Stimulated activated memory B cell treated with anti-CD40 and anti-IgM and Interleukin-4, amounts not matched to agents 10 μg/mL and 1 μg/mL and 100 μg/mL, for 72 hours (primary cell): ENCODE measurements at regions not wholly inside any gene's neighbourhood (a gene's known extent, or its start where the extent isn't known, plus 50 kb on each side); places are given as distances from the start of the nearest gene placed in this dataset.

Experiments
- ATAC-seq: fragments of 150-1000 bp; cut with Tn5 transposase; 2 replicates; pipeline ENCODE4 v1.10.0; 2021
- H3K27ac Mint-ChIP-seq: one replicate; pipeline ENCODE4 v1.8.0; 2022; ENCODE audit warnings: mild to moderate bottlenecking, mixed read lengths
- H3K27me3 Mint-ChIP-seq: one replicate; pipeline ENCODE4 v1.8.0; 2022; ENCODE audit warnings: mixed read lengths
- H3K36me3 Mint-ChIP-seq: one replicate; pipeline ENCODE4 v1.8.0; 2022; ENCODE audit warnings: mixed read lengths
- H3K4me1 Mint-ChIP-seq: one replicate; pipeline ENCODE4 v1.8.0; 2022; ENCODE audit warnings: mixed read lengths
- H3K4me3 Mint-ChIP-seq: one replicate; pipeline ENCODE4 v1.8.0; 2022; ENCODE audit warnings: mild to moderate bottlenecking, moderate library complexity, mixed read lengths
- H3K9me3 Mint-ChIP-seq: one replicate; pipeline ENCODE4 v1.8.0; 2022; ENCODE audit warnings: mixed read lengths

DNA sequence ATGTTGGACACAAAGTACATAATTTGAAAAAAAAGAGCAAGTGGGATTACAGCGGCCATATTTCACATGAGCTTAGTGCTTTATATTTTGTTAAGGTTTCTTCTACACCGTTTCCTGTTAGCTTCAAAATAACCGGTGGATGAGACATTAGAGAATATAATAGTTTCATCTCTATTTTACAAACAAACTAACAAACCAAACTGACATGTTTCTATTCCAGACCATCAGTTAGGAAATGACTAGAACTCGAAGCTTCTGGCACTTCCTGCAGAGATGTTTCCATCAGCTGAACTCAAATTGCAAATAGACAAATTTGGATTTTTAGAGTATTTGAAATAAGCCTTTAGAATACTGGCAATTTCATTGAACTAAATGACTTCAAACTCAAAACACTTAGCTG, 86.5 kb downstream of the MTRR start:
- Mint-ChIP-seq H3K4me1 (peaks cover 12% of the 10 kb centered on the region), H3K36me3 (no peaks in the 10 kb centered on the region), H3K4me3 (no peak overlapping the region), H3K27ac (no peak overlapping the region), H3K9me3 (peaks cover 5% of the 10 kb centered on the region), H3K27me3 (no peaks in the 10 kb centered on the region)
- ATAC-seq = no peak

DNA sequence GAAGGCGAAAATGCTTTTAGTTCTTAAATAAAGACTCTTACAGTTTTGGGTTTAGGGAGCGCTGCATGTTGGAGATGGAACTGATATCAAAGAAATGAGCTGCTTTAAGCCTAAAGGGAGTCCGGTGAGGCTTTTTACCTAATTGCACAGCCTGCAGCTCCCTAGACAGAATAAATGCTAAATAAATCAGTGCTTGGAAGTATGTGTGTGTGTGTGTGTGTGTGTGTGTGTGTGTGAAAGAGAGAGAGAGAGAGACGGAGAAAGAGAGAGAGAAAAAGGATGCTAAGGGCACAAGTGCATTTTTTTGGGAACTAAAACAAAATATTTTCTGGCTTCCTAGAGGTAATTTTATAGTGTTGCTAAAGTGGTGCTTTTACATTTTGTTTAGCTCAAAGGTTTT, 88.4 kb downstream of the MTRR start:
- Mint-ChIP-seq H3K4me1 (peaks cover 15% of the 10 kb centered on the region), H3K4me3 (no peak overlapping the region), H3K9me3 (peaks cover 6% of the 10 kb centered on the region), H3K27ac (no peak overlapping the region), H3K36me3 (no peaks in the 10 kb centered on the region), H3K27me3 (no peaks in the 10 kb centered on the region)
- ATAC-seq = no peak

DNA sequence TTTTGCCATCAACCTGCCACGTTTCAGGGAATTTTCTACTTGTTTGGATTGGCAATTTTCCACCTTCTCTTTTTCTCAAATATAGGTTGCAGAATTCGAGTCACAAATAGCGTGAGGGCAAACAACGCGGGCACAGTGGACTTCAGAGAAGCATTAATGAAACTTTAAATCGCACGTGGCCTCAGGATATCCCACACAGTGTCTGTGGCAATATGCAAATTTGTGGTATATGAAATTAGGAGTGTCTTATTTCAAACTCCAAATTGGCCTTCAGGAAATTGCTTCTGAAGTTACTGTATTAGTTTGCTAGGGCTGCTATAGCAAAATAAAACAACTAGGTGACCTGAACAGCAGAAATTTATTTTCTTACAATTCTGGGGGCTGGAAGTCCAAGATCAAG, 91.2 kb downstream of the MTRR start:
- no peak for ATAC-seq
- Mint-ChIP-seq H3K4me1 (peaks cover 15% of the 10 kb centered on the region), H3K27me3 (no peaks in the 10 kb centered on the region), H3K36me3 (no peaks in the 10 kb centered on the region), H3K27ac (no peak overlapping the region), H3K9me3 (peaks cover 6% of the 10 kb centered on the region), H3K4me3 (no peak overlapping the region)

DNA sequence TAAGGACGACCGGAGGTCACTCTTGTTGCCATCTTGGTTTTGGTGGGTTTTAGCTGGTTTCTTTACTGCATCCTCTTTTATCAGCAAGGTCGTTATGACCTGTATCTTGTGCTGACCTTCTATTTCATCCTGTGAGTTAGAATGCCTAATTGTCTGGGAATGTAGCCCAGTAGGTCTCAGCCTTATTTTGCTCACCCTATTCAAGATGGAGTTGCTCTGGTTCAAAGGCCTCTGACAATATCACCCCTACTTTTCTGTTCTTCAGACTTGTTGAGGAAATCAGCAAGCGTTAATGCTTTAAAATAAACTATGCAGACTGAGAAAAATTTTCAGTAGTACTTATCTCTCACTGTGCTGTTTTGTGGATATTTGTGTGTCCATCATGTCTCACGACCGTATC, 92.6 kb downstream of the MTRR start:
- H3K27me3 Mint-ChIP-seq = peaks cover 1% of the 10 kb centered on the region

DNA sequence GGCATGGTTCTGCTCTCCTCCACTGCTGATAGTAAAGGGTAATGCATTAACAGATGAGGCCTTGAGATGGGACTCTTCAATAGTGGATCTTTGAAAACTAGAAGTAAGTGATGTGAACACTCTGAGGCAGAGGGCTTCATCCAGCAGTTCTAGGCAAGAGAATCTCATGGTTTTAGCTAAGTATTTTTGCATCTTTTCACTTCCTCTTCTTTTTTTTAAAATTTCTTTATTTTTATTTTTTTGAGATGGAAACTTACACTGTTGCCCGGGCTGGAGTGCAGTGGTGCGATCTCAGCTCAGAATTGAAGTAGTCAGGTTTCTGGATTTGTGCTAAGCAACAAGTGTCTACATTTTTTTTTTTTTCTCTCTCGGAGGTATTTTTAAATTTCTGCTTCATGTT, 101.9 kb downstream of the MTRR start:
- peaks cover 21% of the 10 kb centered on the region for H3K4me1 Mint-ChIP-seq
- peaks cover 5% of the 10 kb centered on the region for H3K36me3 Mint-ChIP-seq
- peaks cover 11% of the 10 kb centered on the region for H3K27me3 Mint-ChIP-seq
- H3K9me3 Mint-ChIP-seq = peaks cover 12% of the 10 kb centered on the region
- H3K27ac Mint-ChIP-seq = peak overlapping the region; percentile 7
- ATAC-seq = peak; percentile 86
- no peak overlapping the region for H3K4me3 Mint-ChIP-seq

More for the DNA sequence above, 92.6 kb downstream of the MTRR start:
- H3K4me3 Mint-ChIP-seq = no peak overlapping the region
- H3K9me3 Mint-ChIP-seq = peaks cover 6% of the 10 kb centered on the region
- H3K4me1 Mint-ChIP-seq = peaks cover 15% of the 10 kb centered on the region
- ATAC-seq = no peak
- no peak overlapping the region for H3K27ac Mint-ChIP-seq
- peaks cover under 1% of the 10 kb centered on the region for H3K36me3 Mint-ChIP-seq

DNA sequence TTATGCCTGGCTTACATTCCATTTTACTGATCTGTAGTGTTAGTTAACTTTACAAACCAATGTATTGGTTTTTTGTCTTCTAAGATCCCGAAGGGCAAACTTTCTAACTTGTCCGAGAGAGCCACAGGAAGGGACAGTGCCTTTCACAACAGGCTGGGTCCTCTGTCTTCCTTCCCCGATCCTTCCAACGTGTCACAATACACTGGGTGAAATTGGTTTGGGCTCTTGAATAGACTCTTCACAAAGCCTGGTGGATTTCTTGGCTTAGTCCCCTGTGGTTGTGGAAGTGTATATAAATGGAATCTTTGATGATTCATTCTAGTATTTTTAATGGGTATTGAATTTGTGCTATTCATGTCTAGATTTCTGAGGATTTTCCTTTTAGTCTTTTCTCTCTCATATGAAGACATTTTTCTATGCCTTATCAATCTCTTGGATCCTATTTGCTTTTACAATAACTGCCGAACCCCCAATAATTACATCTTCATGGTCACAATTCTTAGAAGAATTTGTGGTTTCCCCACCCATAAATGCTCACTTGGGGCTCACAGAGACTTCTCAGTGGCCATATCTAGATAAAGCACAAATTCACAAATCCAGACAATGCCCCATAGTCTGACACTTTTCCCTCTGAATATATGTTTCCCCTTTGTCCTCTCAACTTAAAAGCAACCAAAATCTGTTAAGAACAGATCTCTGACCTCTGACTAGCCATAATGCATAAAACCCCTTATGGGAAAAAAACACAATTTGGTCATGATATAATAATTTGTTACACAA, 107.7 kb downstream of the MTRR start:
- Mint-ChIP-seq H3K27me3 (no peaks in the 10 kb centered on the region), H3K9me3 (peaks cover 4% of the 10 kb centered on the region), H3K36me3 (no peaks in the 10 kb centered on the region)

DNA sequence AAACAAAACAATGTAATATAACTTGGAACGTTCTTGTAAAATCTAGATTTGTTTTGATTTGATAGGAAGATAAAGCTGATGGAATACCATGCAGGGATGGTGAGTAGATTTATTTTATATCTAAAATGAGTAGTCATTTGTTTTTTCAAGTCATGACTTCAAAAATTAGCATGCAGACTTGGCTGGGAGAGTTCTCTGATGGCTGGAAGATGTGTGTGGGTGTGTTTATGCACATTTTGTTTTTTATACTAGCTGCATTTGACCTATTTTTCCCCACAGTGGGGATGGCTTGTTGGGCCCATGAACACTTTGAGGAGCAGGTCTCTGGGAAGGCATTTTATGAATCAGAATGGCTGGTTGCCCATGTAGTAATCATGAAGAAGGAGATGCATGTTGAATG, 109.2 kb downstream of the MTRR start:
- Mint-ChIP-seq H3K36me3 (no peaks in the 10 kb centered on the region), H3K4me3 (no peak overlapping the region), H3K27ac (no peak overlapping the region), H3K4me1 (no peaks in the 10 kb centered on the region), H3K27me3 (no peaks in the 10 kb centered on the region), H3K9me3 (no peaks in the 10 kb centered on the region)
- ATAC-seq = no peak

More for the DNA sequence above, 107.7 kb downstream of the MTRR start:
- Mint-ChIP-seq H3K4me3 (no peak overlapping the region), H3K27ac (no peak overlapping the region), H3K4me1 (peaks cover 2% of the 10 kb centered on the region)
- no peak for ATAC-seq

DNA sequence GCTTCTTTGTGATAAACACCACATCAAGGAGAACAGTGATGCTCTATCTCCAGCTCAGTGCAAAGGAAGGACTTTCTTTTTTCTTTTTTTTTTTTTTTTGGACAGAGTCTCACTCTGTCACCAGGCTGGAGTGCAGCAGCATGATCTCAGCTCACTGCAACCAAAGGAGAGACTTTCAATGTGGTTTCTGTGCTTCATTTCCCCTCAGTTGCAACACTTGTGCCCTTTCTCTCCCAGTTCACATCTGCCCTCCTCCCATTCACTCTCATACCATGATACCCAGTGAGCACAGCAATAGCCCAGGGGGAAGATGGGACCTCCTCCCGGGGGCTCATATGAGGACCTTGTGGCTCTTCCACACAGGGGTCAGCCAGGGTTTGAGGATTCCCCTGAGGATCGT, 110.0 kb downstream of the MTRR start:
- no peaks in the 10 kb centered on the region for H3K4me1 Mint-ChIP-seq
- H3K27me3 Mint-ChIP-seq = no peaks in the 10 kb centered on the region
- no peak overlapping the region for H3K27ac Mint-ChIP-seq
- H3K4me3 Mint-ChIP-seq = no peak overlapping the region
- H3K9me3 Mint-ChIP-seq = no peaks in the 10 kb centered on the region
- no peaks in the 10 kb centered on the region for H3K36me3 Mint-ChIP-seq
- no peak for ATAC-seq

DNA sequence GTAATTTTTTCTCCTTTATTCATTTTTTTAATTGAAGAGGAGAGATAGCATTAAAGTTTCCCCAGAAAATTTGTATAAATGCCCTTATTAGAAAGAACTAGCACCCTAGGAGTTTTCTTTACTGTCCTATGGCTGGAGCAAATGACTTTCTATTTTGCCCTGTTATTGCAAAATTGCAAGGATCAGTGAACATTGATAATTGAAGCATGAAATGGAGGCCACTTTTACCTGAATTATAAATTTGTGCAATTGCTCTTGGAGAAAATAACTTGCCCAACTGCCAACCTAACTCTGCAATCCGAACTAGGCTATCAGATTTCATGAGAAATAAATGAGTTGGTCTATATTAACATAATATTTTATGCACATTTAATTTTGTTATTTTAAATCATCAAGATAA, 111.9 kb downstream of the MTRR start:
- Mint-ChIP-seq H3K4me3 (no peak overlapping the region), H3K9me3 (no peaks in the 10 kb centered on the region), H3K4me1 (no peaks in the 10 kb centered on the region), H3K27me3 (no peaks in the 10 kb centered on the region), H3K36me3 (no peaks in the 10 kb centered on the region), H3K27ac (no peak overlapping the region)
- ATAC-seq = no peak

DNA sequence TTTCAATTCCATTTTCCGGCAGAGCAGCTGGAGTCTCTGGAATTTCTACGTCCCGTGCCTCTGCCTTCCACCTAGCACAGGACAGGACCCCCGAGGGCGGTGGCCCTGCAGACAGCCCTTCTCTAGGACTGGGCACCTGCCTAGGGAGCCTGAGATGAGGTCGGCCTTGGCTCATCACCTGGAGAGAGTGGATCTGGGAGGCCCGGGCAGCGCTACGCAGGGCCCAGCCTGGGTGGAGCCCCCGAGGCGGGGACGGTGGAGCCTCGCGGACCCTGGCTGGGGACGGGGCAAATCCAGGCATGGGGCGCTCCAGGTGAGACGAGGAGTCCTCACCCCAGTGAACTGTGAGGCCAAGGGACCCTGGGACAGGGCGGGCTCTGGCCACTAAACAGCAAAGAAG, 114.5 kb downstream of the MTRR start:
- Mint-ChIP-seq H3K36me3 (no peaks in the 10 kb centered on the region), H3K27ac (no peak overlapping the region), H3K27me3 (no peaks in the 10 kb centered on the region), H3K9me3 (no peaks in the 10 kb centered on the region), H3K4me3 (no peak overlapping the region), H3K4me1 (no peaks in the 10 kb centered on the region)
- peak; percentile 70 for ATAC-seq

DNA sequence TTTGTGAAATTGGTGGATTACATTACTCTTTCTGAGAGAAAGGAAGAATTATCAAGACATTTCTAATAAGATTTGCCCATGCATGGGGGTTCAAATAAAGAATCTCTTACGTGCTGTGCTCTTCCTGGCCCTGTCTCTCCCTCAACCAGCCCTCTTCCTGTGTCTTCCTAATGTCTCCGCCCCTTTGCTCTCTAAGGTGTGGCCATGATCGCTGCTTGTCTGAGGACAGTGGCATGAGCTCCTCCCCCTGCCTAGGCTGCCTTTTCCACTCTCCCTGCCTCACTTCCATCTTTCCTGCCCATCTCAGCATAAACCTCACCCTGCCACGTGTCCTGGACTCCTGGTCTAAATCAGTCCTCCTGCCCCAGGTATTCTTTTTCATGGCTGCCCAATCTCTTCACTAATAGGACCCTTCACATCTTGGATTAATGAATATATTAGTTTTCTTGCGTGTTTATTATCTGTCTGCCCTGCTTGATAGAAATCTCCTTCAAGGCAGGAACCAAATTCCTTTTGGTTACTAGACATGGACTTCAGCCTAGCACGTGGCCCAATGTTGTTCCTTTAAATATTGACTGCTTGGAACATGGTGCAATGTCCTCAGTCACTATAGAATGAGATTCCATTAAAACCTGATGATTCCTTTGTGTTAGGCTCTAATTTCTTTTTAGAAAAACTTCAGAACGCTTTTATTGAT, 122.3 kb downstream of the MTRR start:
- Mint-ChIP-seq H3K4me1 (no peaks in the 10 kb centered on the region), H3K9me3 (no peaks in the 10 kb centered on the region), H3K27me3 (peaks cover 9% of the 10 kb centered on the region), H3K4me3 (no peak overlapping the region), H3K27ac (no peak overlapping the region), H3K36me3 (no peaks in the 10 kb centered on the region)
- ATAC-seq = no peak

DNA sequence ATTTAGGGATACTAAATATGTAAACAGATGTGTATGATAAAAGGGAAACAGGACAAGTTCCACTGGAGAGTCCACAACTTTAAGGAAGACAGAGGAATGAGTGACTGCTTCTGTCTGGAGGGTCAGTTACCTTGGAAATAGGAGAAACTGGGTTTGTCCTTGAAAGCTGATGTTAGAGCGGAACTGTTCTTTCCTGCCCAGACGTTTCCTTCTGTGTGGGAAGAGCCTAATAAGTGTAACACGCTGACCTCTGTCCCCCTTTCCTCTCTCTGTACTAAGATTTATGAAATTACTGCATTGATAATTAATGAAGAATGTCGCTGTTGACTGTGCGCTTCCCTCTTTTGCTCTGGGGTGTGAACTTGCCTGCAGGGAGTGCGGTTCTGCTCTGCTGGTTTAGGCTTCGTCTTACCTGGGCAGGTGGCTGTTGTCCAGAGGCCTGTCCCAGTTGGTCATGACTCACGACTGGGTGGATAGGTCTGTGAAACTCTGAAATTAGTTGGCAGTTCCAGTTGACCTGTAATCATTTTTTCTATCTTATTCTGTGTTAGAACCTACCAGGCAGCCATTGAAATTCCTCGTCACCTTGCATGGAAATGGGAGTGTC, 126.8 kb downstream of the MTRR start:
- H3K27me3 Mint-ChIP-seq = no peaks in the 10 kb centered on the region
- peaks cover 3% of the 10 kb centered on the region for H3K9me3 Mint-ChIP-seq
- H3K36me3 Mint-ChIP-seq = no peaks in the 10 kb centered on the region
- H3K4me1 Mint-ChIP-seq = no peaks in the 10 kb centered on the region
- ATAC-seq = no peak
- H3K4me3 Mint-ChIP-seq = no peak overlapping the region
- H3K27ac Mint-ChIP-seq = no peak overlapping the region

DNA sequence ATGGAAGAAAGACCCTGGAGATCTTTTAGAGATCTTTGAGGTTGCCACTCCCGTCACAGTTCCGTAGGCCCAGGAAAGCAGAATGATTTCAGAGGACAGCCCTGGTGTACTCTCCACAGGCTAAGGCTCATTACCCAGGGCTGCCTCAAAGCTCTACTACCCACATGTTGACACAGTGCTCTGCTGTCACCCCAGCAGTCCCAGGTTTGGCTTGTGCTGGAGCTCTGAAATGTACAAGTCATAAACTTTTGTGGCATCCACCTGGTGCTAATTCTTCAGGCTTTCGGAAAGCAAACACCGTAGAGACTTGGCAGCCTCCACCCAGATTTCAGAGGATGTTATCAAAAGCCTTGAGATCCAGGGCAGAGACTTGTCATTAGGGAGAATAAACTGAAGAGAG, 136.5 kb downstream of the MTRR start:
- Mint-ChIP-seq H3K4me3 (no peak overlapping the region), H3K9me3 (peaks cover 15% of the 10 kb centered on the region), H3K36me3 (peaks cover 8% of the 10 kb centered on the region), H3K27ac (no peak overlapping the region), H3K27me3 (no peaks in the 10 kb centered on the region), H3K4me1 (peaks cover 5% of the 10 kb centered on the region)
- ATAC-seq = no peak

DNA sequence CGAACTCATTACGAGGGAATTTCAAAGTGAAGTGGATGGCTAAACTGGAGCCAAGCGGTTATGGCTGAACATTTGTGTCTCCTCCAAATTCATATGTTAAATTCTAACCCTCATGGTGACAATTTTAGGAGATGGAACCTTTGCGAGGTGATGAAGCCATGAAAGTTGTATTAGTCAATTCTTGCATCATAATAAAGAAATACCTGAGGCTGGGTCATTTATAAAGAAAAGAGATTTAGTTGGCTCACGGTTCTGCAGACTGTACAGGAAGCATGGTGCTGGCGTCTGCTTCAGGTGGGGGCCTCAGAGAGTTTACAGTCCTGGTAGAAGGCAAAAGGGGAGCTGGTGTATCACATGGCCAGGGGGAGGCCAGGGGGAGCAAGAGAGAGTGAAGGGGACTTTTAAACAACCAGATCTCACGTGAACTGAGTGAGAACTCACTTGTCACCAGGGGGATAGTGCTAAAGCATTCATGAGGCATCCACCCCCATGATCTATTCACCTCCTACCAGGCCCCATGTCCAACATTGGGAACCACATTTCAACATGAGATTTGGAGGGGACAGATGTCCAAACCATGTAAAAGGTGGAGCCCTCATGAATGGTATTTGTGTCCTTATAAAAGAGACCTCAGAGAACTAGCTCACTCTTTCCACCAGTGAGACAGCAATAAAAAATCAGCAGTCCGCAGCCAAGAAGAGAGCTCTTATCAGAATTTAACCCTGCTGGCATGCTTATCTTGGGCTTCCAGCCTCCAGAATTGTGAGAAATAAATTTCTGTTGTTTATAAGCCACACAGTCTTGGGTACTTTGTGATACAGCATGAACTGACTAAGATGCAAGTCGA, 143.4 kb downstream of the MTRR start:
- no peak overlapping the region for H3K27ac Mint-ChIP-seq
- peaks cover 26% of the 10 kb centered on the region for H3K4me1 Mint-ChIP-seq
- no peak for ATAC-seq
- peaks cover 5% of the 10 kb centered on the region for H3K36me3 Mint-ChIP-seq
- peaks cover 5% of the 10 kb centered on the region for H3K9me3 Mint-ChIP-seq
- H3K4me3 Mint-ChIP-seq = no peak overlapping the region
- no peaks in the 10 kb centered on the region for H3K27me3 Mint-ChIP-seq
